GM18499 (cell line): ENCODE measurements at regions not wholly inside any gene's neighbourhood (a gene's known extent, or its start where the extent isn't known, plus 50 kb on each side); places are given as distances from the start of the nearest gene placed in this dataset.
A peak's percentile ranks its signal among the peaks of the same experiment; 100 is the strongest.
"Not testable (repeated sequence)": the region's sequence is repeated elsewhere in the genome, so short reads cannot be mapped to it uniquely, and the experiment has no call there.

ENCODE experiments used
- ATAC-seq: cut with Tn5 transposase; IDR thresholded peaks from one replicate; pipeline ENCODE4 v1.9.1; 2021; ENCODE audit warnings: moderate number of reproducible peaks; ENCODE audit not compliant: insufficient read depth, unreplicated experiment

- ATAC-seq: no peak
These were observed 219.2 kb upstream of the ELL2 start for GRCh38 chr5:96180684-96181435.

GRCh38 chr5:96177303-96177869, 215.7 kb upstream of the ELL2 start:
- peak; percentile 82 for ATAC-seq

GRCh38 chr5:96176022-96176421, 214.4 kb upstream of the ELL2 start:
- no peak for ATAC-seq

- no peak for ATAC-seq
These were observed 213.4 kb upstream of the ELL2 start for GRCh38 chr5:96175090-96175489.

- no peak for ATAC-seq
These were observed 211.7 kb upstream of the ELL2 start for GRCh38 chr5:96173366-96173765.

- ATAC-seq: no peak
These were observed 210.8 kb upstream of the ELL2 start for GRCh38 chr5:96172436-96172835.

GRCh38 chr5:96171973-96172372, 210.3 kb upstream of the ELL2 start:
- ATAC-seq: not testable (repeated sequence)

GRCh38 chr5:96170481-96171125, 209.0 kb upstream of the ELL2 start:
- ATAC-seq: not testable (repeated sequence)

- not testable (repeated sequence) for ATAC-seq
These were observed 207.2 kb upstream of the ELL2 start for GRCh38 chr5:96168833-96169232.

GRCh38 chr5:96159043-96159442, 197.4 kb upstream of the ELL2 start:
- no peak for ATAC-seq

- no peak for ATAC-seq
These were observed 196.2 kb upstream of the ELL2 start for GRCh38 chr5:96157841-96158291.

GRCh38 chr5:96157077-96157780, 195.6 kb upstream of the ELL2 start:
- no peak for ATAC-seq

GRCh38 chr5:96155147-96155546, 193.5 kb upstream of the ELL2 start:
- ATAC-seq: no peak

GRCh38 chr5:96151891-96152290, 190.2 kb upstream of the ELL2 start:
- ATAC-seq: no peak

- ATAC-seq: no peak
These were observed 188.4 kb upstream of the ELL2 start for GRCh38 chr5:96150007-96150406.

GRCh38 chr5:96149546-96149945, 187.9 kb upstream of the ELL2 start:
- ATAC-seq: no peak

- no peak for ATAC-seq
These were observed 187.4 kb upstream of the ELL2 start for GRCh38 chr5:96149021-96149420.

GRCh38 chr5:96148376-96148775, 186.7 kb upstream of the ELL2 start:
- ATAC-seq: no peak

- no peak for ATAC-seq
These were observed 186.2 kb upstream of the ELL2 start for GRCh38 chr5:96147866-96148265.

GRCh38 chr5:96146675-96147074, 185.0 kb upstream of the ELL2 start:
- ATAC-seq: peak; percentile 54

- ATAC-seq: no peak
These were observed 182.6 kb upstream of the ELL2 start for GRCh38 chr5:96144289-96144688.
